ENCODE measurements at regions not wholly inside any gene's neighbourhood (a gene's known extent, or its start where the extent isn't known, plus 50 kb on each side); places are given as distances from the start of the nearest gene placed in this dataset.

- Mint-ChIP-seq H3K27ac (no peak overlapping the region), H3K36me3 (ENCODE audit: low read depth) (no peaks in the 10 kb centered on the region), H3K9me3 (ENCODE audit: low read depth) (no peaks in the 10 kb centered on the region), H3K4me3 (no peak overlapping the region), H3K4me1 (peaks cover 5% of the 10 kb centered on the region), H3K27me3 (no peaks in the 10 kb centered on the region)
- intact Hi-C loops (cut with DNase I, micrococcal nuclease), result loop anchor here in 1 of 2 experiments (10.0 kb wide), 1 partner anchor 61 kb away; no protein-coding TSS in a partner anchor
- POLR2A ChIA-PET, result no interaction called here
- no peak for ATAC-seq
- DNase-seq, result no peak
- CTCF ChIA-PET, result interaction anchor here (2.2 kb wide), 1 partner anchor 328 kb away, joined by 10 read pairs; no protein-coding TSS in a partner anchor
Observed at GRCh38 chr1:115465802-115466363, 127.8 kb upstream of the NGF start.

- ATAC-seq (no peak), DNase-seq (no peak)
- H3K27me3 Mint-ChIP-seq, result no peaks in the 10 kb centered on the region
- CTCF ChIA-PET, result interaction anchor here (0.6 to 0.8 kb wide), 2 partner anchors 62 to 347 kb away, joined by 3 read pairs; no protein-coding TSS in a partner anchor
- H3K27ac Mint-ChIP-seq, result no peak overlapping the region
- intact Hi-C loops (cut with DNase I, micrococcal nuclease), result loop anchor here in 1 of 2 experiments (10.0 kb wide), 1 partner anchor 59 kb away; no protein-coding TSS in a partner anchor
- no peaks in the 10 kb centered on the region for H3K4me1 Mint-ChIP-seq
- H3K4me3 Mint-ChIP-seq, result no peak overlapping the region
- POLR2A ChIA-PET, result no interaction called here
- H3K36me3 Mint-ChIP-seq (ENCODE audit: low read depth), result no peaks in the 10 kb centered on the region
- no peaks in the 10 kb centered on the region for H3K9me3 Mint-ChIP-seq (ENCODE audit: low read depth)
Observed at GRCh38 chr1:115463347-115463746, 125.3 kb upstream of the NGF start.

GRCh38 chr1:115462566-115463076 is 124.6 kb upstream of the NGF start:
- Mint-ChIP-seq H3K27me3 (no peaks in the 10 kb centered on the region), H3K9me3 (ENCODE audit: low read depth) (no peaks in the 10 kb centered on the region), H3K4me3 (no peak overlapping the region), H3K4me1 (no peaks in the 10 kb centered on the region), H3K36me3 (ENCODE audit: low read depth) (no peaks in the 10 kb centered on the region), H3K27ac (no peak overlapping the region)
- CTCF ChIA-PET, result interaction anchor here (0.6 kb wide), 1 partner anchor 325 kb away, joined by 3 read pairs; no protein-coding TSS in a partner anchor
- intact Hi-C loops (cut with DNase I, micrococcal nuclease), result loop anchor here in 1 of 2 experiments (10.0 kb wide), 1 partner anchor 58 kb away; no protein-coding TSS in a partner anchor
- POLR2A ChIA-PET, result no interaction called here
- ATAC-seq (no peak), DNase-seq (no peak)

- Mint-ChIP-seq H3K27ac (no peak overlapping the region), H3K4me1 (no peaks in the 10 kb centered on the region), H3K36me3 (ENCODE audit: low read depth) (no peaks in the 10 kb centered on the region), H3K9me3 (ENCODE audit: low read depth) (no peaks in the 10 kb centered on the region), H3K27me3 (no peaks in the 10 kb centered on the region), H3K4me3 (no peak overlapping the region)
- ChIA-PET CTCF (no interaction called here), POLR2A (no interaction called here)
- ATAC-seq, result no peak
- intact Hi-C loops (cut with DNase I, micrococcal nuclease), result loop anchor here in 1 of 2 experiments (10.0 kb wide), 1 partner anchor 57 kb away; no protein-coding TSS in a partner anchor
- no peak for DNase-seq
Observed at GRCh38 chr1:115461526-115461925, 123.5 kb upstream of the NGF start.

GRCh38 chr1:115459161-115459560 is 121.1 kb upstream of the NGF start:
- no peak for DNase-seq
- CTCF ChIA-PET, result no interaction called here
- Mint-ChIP-seq H3K9me3 (ENCODE audit: low read depth) (no peaks in the 10 kb centered on the region), H3K36me3 (ENCODE audit: low read depth) (no peaks in the 10 kb centered on the region), H3K4me1 (no peaks in the 10 kb centered on the region), H3K4me3 (no peak overlapping the region), H3K27ac (no peak overlapping the region), H3K27me3 (no peaks in the 10 kb centered on the region)
- intact Hi-C loops (cut with DNase I, micrococcal nuclease), result no loop called here
- ATAC-seq, result no peak
- POLR2A ChIA-PET, result no interaction called here

GRCh38 chr1:115458426-115459114 is 120.5 kb upstream of the NGF start:
- POLR2A ChIA-PET, result no interaction called here
- CTCF ChIA-PET, result no interaction called here
- no peaks in the 10 kb centered on the region for H3K9me3 Mint-ChIP-seq (ENCODE audit: low read depth)
- no peak overlapping the region for H3K27ac Mint-ChIP-seq
- no peaks in the 10 kb centered on the region for H3K4me1 Mint-ChIP-seq
- ATAC-seq (no peak), DNase-seq (no peak)
- H3K4me3 Mint-ChIP-seq, result no peak overlapping the region
- H3K27me3 Mint-ChIP-seq, result no peaks in the 10 kb centered on the region
- no peaks in the 10 kb centered on the region for H3K36me3 Mint-ChIP-seq (ENCODE audit: low read depth)
- intact Hi-C loops (cut with DNase I, micrococcal nuclease), result no loop called here

- POLR2A ChIA-PET, result no interaction called here
- Mint-ChIP-seq H3K4me1 (no peaks in the 10 kb centered on the region), H3K9me3 (ENCODE audit: low read depth) (no peaks in the 10 kb centered on the region), H3K27me3 (no peaks in the 10 kb centered on the region), H3K36me3 (ENCODE audit: low read depth) (no peaks in the 10 kb centered on the region), H3K27ac (no peak overlapping the region), H3K4me3 (no peak overlapping the region)
- ATAC-seq (no peak), DNase-seq (no peak)
- CTCF ChIA-PET, result interaction anchor here (1.2 kb wide), 1 partner anchor 10 kb away, joined by 3 read pairs; no protein-coding TSS in a partner anchor
- intact Hi-C loops (cut with DNase I, micrococcal nuclease), result no loop called here
Observed at GRCh38 chr1:115457289-115457688, 119.2 kb upstream of the NGF start.

GRCh38 chr1:115456441-115456961 is 118.5 kb upstream of the NGF start:
- Mint-ChIP-seq H3K36me3 (ENCODE audit: low read depth) (no peaks in the 10 kb centered on the region), H3K4me1 (no peaks in the 10 kb centered on the region), H3K9me3 (ENCODE audit: low read depth) (no peaks in the 10 kb centered on the region), H3K27ac (no peak overlapping the region), H3K4me3 (no peak overlapping the region), H3K27me3 (no peaks in the 10 kb centered on the region)
- DNase-seq (no peak), ATAC-seq (no peak)
- CTCF ChIA-PET, result no interaction called here
- intact Hi-C loops (cut with DNase I, micrococcal nuclease), result no loop called here
- POLR2A ChIA-PET, result no interaction called here

- Mint-ChIP-seq H3K27me3 (no peaks in the 10 kb centered on the region), H3K27ac (no peak overlapping the region), H3K4me1 (no peaks in the 10 kb centered on the region), H3K9me3 (ENCODE audit: low read depth) (no peaks in the 10 kb centered on the region), H3K36me3 (ENCODE audit: low read depth) (no peaks in the 10 kb centered on the region), H3K4me3 (no peak overlapping the region)
- ChIA-PET CTCF (no interaction called here), POLR2A (no interaction called here)
- DNase-seq, result no peak
- intact Hi-C loops (cut with DNase I, micrococcal nuclease), result no loop called here
- no peak for ATAC-seq
Observed at GRCh38 chr1:115454837-115455511, 116.9 kb upstream of the NGF start.

- Mint-ChIP-seq H3K36me3 (ENCODE audit: low read depth) (no peaks in the 10 kb centered on the region), H3K4me1 (no peaks in the 10 kb centered on the region), H3K27ac (no peak overlapping the region), H3K4me3 (no peak overlapping the region), H3K27me3 (no peaks in the 10 kb centered on the region), H3K9me3 (ENCODE audit: low read depth) (no peaks in the 10 kb centered on the region)
- ChIA-PET POLR2A (no interaction called here), CTCF (no interaction called here)
- DNase-seq (no peak), ATAC-seq (no peak)
- intact Hi-C loops (cut with DNase I, micrococcal nuclease), result no loop called here
Observed at GRCh38 chr1:115453666-115454065, 115.6 kb upstream of the NGF start.

- Mint-ChIP-seq H3K4me3 (no peak overlapping the region), H3K4me1 (no peaks in the 10 kb centered on the region), H3K27ac (no peak overlapping the region), H3K27me3 (no peaks in the 10 kb centered on the region), H3K36me3 (ENCODE audit: low read depth) (no peaks in the 10 kb centered on the region), H3K9me3 (ENCODE audit: low read depth) (no peaks in the 10 kb centered on the region)
- ChIA-PET CTCF (interaction anchor here (0.6 kb wide), 1 partner anchor 143 kb away, joined by 3 read pairs; no protein-coding TSS in a partner anchor), POLR2A (interaction anchor here (0.7 kb wide), 1 partner anchor 129 kb away, joined by 4 read pairs; no protein-coding TSS in a partner anchor)
- intact Hi-C loops (cut with DNase I, micrococcal nuclease), result no loop called here
- no peak for ATAC-seq
- no peak for DNase-seq
Observed at GRCh38 chr1:115452600-115453329, 114.7 kb upstream of the NGF start.

All from activated CD4-positive, alpha-beta T cell treated with anti-CD3 and anti-CD28 coated beads for 36 hours (primary cell).